ENCODE measurements at regions not wholly inside any gene's neighbourhood (a gene's known extent, or its start where the extent isn't known, plus 50 kb on each side); places are given as distances from the start of the nearest gene placed in this dataset.

GRCh38 chr2:71859211-71859847 lies 288.3 kb downstream of the CYP26B1 start:
- no peak for ATAC-seq
- no peak for FAIRE-seq

More at GRCh38 chr2:71859211-71859847, 288.3 kb downstream of the CYP26B1 start:
- no TSS peak for BruUV-seq (replicated peaks)
- CTCF ChIA-PET (ENCODE audit: low intra/inter-chr PET ratio, low total read pairs) = no interaction called here
- intact Hi-C loops (cut with micrococcal nuclease; ENCODE audit: unreplicated experiment) = no loop called here
- Histone ChIP-seq H3K9me3 (ENCODE audit: low read length) (no peaks in the 10 kb centered on the region), H3K36me3 (replicated peaks in 1 of 2; ENCODE audit: control insufficient read depth in 1 of 2, insufficient read depth in 2 of 2, low read length in 2 of 2) (no peaks in the 10 kb centered on the region), H3K4me2 (ENCODE audit: low read depth, low read length) (no peak overlapping the region), H3K27ac (ENCODE audit: extremely low read length, insufficient read depth, low read length) (no peak overlapping the region), H3K4me1 (ENCODE audit: insufficient read depth, low read length) (no peaks in the 10 kb centered on the region), H3K9ac (ENCODE audit: insufficient read depth, low read depth, low read length) (no peak overlapping the region), H4K20me1 (ENCODE audit: insufficient read depth, low read length) (no peaks in the 10 kb centered on the region), H3K4me3 (replicated peaks in 1 of 3; ENCODE audit: insufficient read depth in 1 of 3, low read depth in 2 of 3, low read length in 3 of 3) (no peak overlapping the region), H3K79me2 (ENCODE audit: insufficient read depth, low read length) (no peaks in the 10 kb centered on the region), H2AFZ (ENCODE audit: low read length) (no peak overlapping the region), H3K27me3 (ENCODE audit: control insufficient read depth in 1 of 2, insufficient read depth in 2 of 2, low read length in 2 of 2) (peaks cover 5 to 42% of the 10 kb centered on the region in 2 experiments; a peak in 3 of 5 replicates)
- TF ChIP-seq IKZF5 (CRISPR knock-in tag; IDR thresholded peaks at IDR 0.05) (no peak), NFE2L2 (IDR thresholded peaks at IDR 0.05; ENCODE audit: low read length) (no peak), ZNF772 (CRISPR knock-in tag; IDR thresholded peaks at IDR 0.05) (no peak), NCOR1 (IDR thresholded peaks at IDR 0.05; ENCODE audit: borderline replicate concordance, low read length) (no peak), CEBPB (IDR thresholded peaks at IDR 0.05; ENCODE audit: borderline replicate concordance, low read depth, low read length) (peak; percentile 72; the same call in 1 of the 2 replicates)
- TF ChIP-seq, protein P1, sequence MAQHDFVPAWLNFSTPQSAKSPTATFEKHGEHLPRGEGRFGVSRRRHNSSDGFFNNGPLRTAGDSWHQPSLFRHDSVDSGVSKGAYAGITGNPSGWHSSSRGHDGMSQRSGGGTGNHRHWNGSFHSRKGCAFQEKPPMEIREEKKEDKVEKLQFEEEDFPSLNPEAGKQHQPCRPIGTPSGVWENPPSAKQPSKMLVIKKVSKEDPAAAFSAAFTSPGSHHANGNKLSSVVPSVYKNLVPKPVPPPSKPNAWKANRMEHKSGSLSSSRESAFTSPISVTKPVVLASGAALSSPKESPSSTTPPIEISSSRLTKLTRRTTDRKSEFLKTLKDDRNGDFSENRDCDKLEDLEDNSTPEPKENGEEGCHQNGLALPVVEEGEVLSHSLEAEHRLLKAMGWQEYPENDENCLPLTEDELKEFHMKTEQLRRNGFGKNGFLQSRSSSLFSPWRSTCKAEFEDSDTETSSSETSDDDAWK (CRISPR knock-in tag; IDR thresholded peaks at IDR 0.05) = no peak
- in situ Hi-C loops (cut with HindIII; ENCODE audit: extremely low pct_ligation_motif_present, low pct_unique_long_range_greater_than_20kb) = no loop called here
- POLR2A ChIA-PET = no interaction called here
- WGBS (ENCODE audit: low lambda C conversion rate) = 23% methylated on average over 7 of the region's 7 CpGs
- DNase-seq (ENCODE audit: low spot score) = no peak

Measured in HepG2 (cell line).